ENCODE measurements at regions not wholly inside any gene's neighbourhood (a gene's known extent, or its start where the extent isn't known, plus 50 kb on each side); places are given as distances from the start of the nearest gene placed in this dataset.

DNA sequence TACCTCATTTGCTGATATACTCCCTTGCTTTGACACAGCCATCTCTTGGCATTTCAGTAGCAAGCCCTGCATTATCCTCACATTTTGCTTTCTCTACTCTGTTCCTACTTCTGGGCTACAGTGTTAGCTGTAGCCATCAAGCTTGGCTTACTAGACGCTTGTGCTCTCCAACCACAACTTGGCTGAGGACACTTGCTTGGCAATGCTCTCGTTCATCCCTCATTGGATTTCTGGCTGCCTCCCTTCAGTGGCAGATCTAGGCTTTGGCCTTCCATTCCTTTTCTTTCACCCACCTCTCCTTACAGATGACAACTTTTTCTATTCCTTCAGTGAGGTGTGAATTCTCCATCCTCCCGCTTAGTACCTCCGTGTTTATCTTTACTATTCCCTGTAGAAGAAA is 428.7 kb upstream of the LRRC7 start:
- no peak overlapping the region for H3K27ac Mint-ChIP-seq

DNA sequence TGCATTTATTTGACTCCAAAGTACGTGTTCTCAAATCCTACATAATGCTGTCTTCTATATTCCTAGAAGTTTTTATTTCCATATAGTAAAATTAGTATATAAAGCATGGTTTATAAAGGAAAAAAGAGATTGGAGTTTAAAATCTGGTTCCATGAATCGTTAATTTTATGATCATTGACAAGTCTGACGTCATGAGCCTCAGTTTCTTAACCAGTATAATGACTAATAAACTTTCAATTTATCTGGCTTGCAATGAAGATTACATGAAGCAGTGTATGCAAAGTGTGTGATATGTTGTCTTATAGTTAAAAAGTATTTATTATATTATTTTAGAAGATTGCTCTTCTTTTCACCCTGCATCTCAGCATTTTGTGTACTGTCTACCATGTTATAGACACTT is 421.4 kb upstream of the LRRC7 start:
- H3K27me3 ChIP-seq (ENCODE audit: control insufficient read depth, insufficient read depth, low read length, poor library complexity, severe bottlenecking): no peaks in the 10 kb centered on the region
- no peaks in the 10 kb centered on the region for H3K4me1 ChIP-seq (ENCODE audit: control insufficient read depth, insufficient read depth, low read length)
- no peaks in the 10 kb centered on the region for H3K9me3 ChIP-seq (ENCODE audit: control insufficient read depth, low read length)
- H3K9ac ChIP-seq (ENCODE audit: extremely low read depth, low read length, poor library complexity, severe bottlenecking): no peak overlapping the region
- no peaks in the 10 kb centered on the region for H3K36me3 Mint-ChIP-seq (ENCODE audit: low read depth)
- H3K4me1 Mint-ChIP-seq: no peaks in the 10 kb centered on the region
- no peak overlapping the region for H3K4me3 Mint-ChIP-seq
- DNase-seq: no peak
- H3K27me3 Mint-ChIP-seq (ENCODE audit: insufficient read depth): no peaks in the 10 kb centered on the region
- H3K27ac ChIP-seq (ENCODE audit: low read depth, low read length): no peak overlapping the region
- no peak overlapping the region for H3K27ac Mint-ChIP-seq
- TF ChIP-seq, protein P1, sequence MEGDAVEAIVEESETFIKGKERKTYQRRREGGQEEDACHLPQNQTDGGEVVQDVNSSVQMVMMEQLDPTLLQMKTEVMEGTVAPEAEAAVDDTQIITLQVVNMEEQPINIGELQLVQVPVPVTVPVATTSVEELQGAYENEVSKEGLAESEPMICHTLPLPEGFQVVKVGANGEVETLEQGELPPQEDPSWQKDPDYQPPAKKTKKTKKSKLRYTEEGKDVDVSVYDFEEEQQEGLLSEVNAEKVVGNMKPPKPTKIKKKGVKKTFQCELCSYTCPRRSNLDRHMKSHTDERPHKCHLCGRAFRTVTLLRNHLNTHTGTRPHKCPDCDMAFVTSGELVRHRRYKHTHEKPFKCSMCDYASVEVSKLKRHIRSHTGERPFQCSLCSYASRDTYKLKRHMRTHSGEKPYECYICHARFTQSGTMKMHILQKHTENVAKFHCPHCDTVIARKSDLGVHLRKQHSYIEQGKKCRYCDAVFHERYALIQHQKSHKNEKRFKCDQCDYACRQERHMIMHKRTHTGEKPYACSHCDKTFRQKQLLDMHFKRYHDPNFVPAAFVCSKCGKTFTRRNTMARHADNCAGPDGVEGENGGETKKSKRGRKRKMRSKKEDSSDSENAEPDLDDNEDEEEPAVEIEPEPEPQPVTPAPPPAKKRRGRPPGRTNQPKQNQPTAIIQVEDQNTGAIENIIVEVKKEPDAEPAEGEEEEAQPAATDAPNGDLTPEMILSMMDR (conservative IDR thresholded peaks at IDR 0.05): no peak
- H3K36me3 ChIP-seq (ENCODE audit: control insufficient read depth, insufficient read depth, low read length): no peaks in the 10 kb centered on the region
- WGBS, 2 experiments (ENCODE audit: insufficient coverage in 1 of 2, insufficient read length in 1 of 2): 94% methylated on average over 3 of the region's 3 CpGs; no CpG with 5 or more reads in 1 of the 2 experiments
- H3K4me3 ChIP-seq (ENCODE audit: low read length): no peak overlapping the region
- peaks cover 6% of the 10 kb centered on the region for H3K9me3 Mint-ChIP-seq

More for the DNA sequence above, 428.7 kb upstream of the LRRC7 start:
- DNase-seq: no peak
- no peaks in the 10 kb centered on the region for H3K4me1 Mint-ChIP-seq
- WGBS, 2 experiments (ENCODE audit: insufficient coverage in 1 of 2, insufficient read length in 1 of 2): 93 to 94% methylated on average over 2 to 4 of the region's 4 CpGs
- H3K9ac ChIP-seq (ENCODE audit: extremely low read depth, low read length, poor library complexity, severe bottlenecking): no peak overlapping the region
- H3K4me1 ChIP-seq (ENCODE audit: control insufficient read depth, insufficient read depth, low read length): no peaks in the 10 kb centered on the region
- H3K36me3 Mint-ChIP-seq (ENCODE audit: low read depth): no peaks in the 10 kb centered on the region
- H3K4me3 ChIP-seq (ENCODE audit: low read length): no peak overlapping the region
- TF ChIP-seq, protein P1 (conservative IDR thresholded peaks at IDR 0.05): no peak
- H3K36me3 ChIP-seq (ENCODE audit: control insufficient read depth, insufficient read depth, low read length): no peaks in the 10 kb centered on the region
- H3K4me3 Mint-ChIP-seq: no peak overlapping the region
- no peaks in the 10 kb centered on the region for H3K27me3 ChIP-seq (ENCODE audit: control insufficient read depth, insufficient read depth, low read length, poor library complexity, severe bottlenecking)
- H3K27ac ChIP-seq (ENCODE audit: low read depth, low read length): no peak overlapping the region
- peaks cover 7% of the 10 kb centered on the region for H3K9me3 ChIP-seq (ENCODE audit: control insufficient read depth, low read length)
- H3K27me3 Mint-ChIP-seq (ENCODE audit: insufficient read depth): no peaks in the 10 kb centered on the region
- H3K9me3 Mint-ChIP-seq: peaks cover 14% of the 10 kb centered on the region

DNA sequence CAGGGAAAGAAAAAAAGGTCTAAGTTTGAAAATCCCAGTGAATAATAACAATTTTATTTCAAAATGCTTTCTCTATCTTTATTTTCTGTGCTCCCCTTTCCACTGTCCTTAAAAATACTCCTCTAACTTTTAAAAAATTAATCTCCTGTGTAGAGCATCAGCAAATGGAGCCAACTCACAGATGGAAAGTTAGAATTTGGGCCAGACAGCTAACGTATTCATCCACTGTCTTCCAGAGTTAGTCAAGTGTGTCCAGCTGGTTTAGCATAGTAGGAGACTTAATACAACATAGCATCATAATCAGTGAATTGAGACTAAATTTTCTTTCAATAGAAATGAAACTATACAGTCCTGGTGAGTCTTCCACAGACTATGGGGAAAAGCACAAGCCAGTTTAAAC is 419.0 kb upstream of the LRRC7 start:
- Histone ChIP-seq H3K27ac (ENCODE audit: low read depth, low read length) (no peak overlapping the region), H3K4me1 (ENCODE audit: control insufficient read depth, insufficient read depth, low read length) (no peaks in the 10 kb centered on the region), H3K9me3 (ENCODE audit: control insufficient read depth, low read length) (no peaks in the 10 kb centered on the region), H3K9ac (ENCODE audit: extremely low read depth, low read length, poor library complexity, severe bottlenecking) (no peak overlapping the region), H3K27me3 (ENCODE audit: control insufficient read depth, insufficient read depth, low read length, poor library complexity, severe bottlenecking) (no peaks in the 10 kb centered on the region), H3K4me3 (ENCODE audit: low read length) (no peak overlapping the region), H3K36me3 (ENCODE audit: control insufficient read depth, insufficient read depth, low read length) (no peaks in the 10 kb centered on the region)
- DNase-seq: no peak
- H3K27ac Mint-ChIP-seq: no peak overlapping the region
- H3K27me3 Mint-ChIP-seq (ENCODE audit: insufficient read depth): no peaks in the 10 kb centered on the region
- H3K4me3 Mint-ChIP-seq: no peak overlapping the region
- no peaks in the 10 kb centered on the region for H3K4me1 Mint-ChIP-seq
- H3K9me3 Mint-ChIP-seq: no peaks in the 10 kb centered on the region
- no peaks in the 10 kb centered on the region for H3K36me3 Mint-ChIP-seq (ENCODE audit: low read depth)
- TF ChIP-seq, protein P1 (conservative IDR thresholded peaks at IDR 0.05): no peak
- 86 to 92% methylated on average over 1 of the region's 1 CpG for WGBS, 2 experiments (ENCODE audit: insufficient coverage in 1 of 2, insufficient read length in 1 of 2)

Measured in endodermal cell (in vitro differentiated cells).